ENCODE measurements at regions not wholly inside any gene's neighbourhood (a gene's known extent, or its start where the extent isn't known, plus 50 kb on each side); places are given as distances from the start of the nearest gene placed in this dataset.

GRCh38 chr2:237150186-237150585 lies 64.5 kb downstream of the COPS8 start:
- no peak for DNase-seq

GRCh38 chr2:237150831-237151375 lies 65.2 kb downstream of the COPS8 start:
- no peak for DNase-seq

- no peak for DNase-seq
Observed at GRCh38 chr2:237152361-237152760, 66.7 kb downstream of the COPS8 start.

GRCh38 chr2:237153181-237153580 lies 67.5 kb downstream of the COPS8 start:
- no peak for DNase-seq

GRCh38 chr2:237154082-237154638 lies 68.5 kb downstream of the COPS8 start:
- DNase-seq, result peak; percentile 76

GRCh38 chr2:237154884-237155851 lies 69.5 kb downstream of the COPS8 start:
- DNase-seq, result no peak

GRCh38 chr2:237156031-237156856 lies 70.6 kb downstream of the COPS8 start:
- peak; percentile 90 for DNase-seq

- peak; percentile 97 for DNase-seq
Observed at GRCh38 chr2:237156857-237157779, 71.4 kb downstream of the COPS8 start.

- no peak for DNase-seq
Observed at GRCh38 chr2:237157780-237158102, 72.1 kb downstream of the COPS8 start.

GRCh38 chr2:237158194-237158593 lies 72.5 kb downstream of the COPS8 start:
- no peak for DNase-seq

- no peak for DNase-seq
Observed at GRCh38 chr2:237159006-237159911, 73.6 kb downstream of the COPS8 start.

GRCh38 chr2:237160271-237160919 lies 74.7 kb downstream of the COPS8 start:
- DNase-seq, result no peak

GRCh38 chr2:237161189-237161588 lies 75.5 kb downstream of the COPS8 start:
- no peak for DNase-seq

GRCh38 chr2:237162959-237163358 lies 77.3 kb downstream of the COPS8 start:
- no peak for DNase-seq

GRCh38 chr2:237164474-237165042 lies 78.9 kb downstream of the COPS8 start:
- no peak for DNase-seq

GRCh38 chr2:237165405-237166276 lies 80.0 kb downstream of the COPS8 start:
- DNase-seq, result peak; percentile 36

GRCh38 chr2:237167038-237167437 lies 81.3 kb downstream of the COPS8 start:
- no peak for DNase-seq

GRCh38 chr2:237167934-237168333 lies 82.2 kb downstream of the COPS8 start:
- DNase-seq, result no peak

GRCh38 chr2:237170020-237170419 lies 84.3 kb downstream of the COPS8 start:
- peak; percentile 81 for DNase-seq

Measured in fibroblast of skin of scalp (primary cell).